ENCODE measurements at regions not wholly inside any gene's neighbourhood (a gene's known extent, or its start where the extent isn't known, plus 50 kb on each side); places are given as distances from the start of the nearest gene placed in this dataset.
"Not testable (repeated sequence)": the region's sequence is repeated elsewhere in the genome, so short reads cannot be mapped to it uniquely, and the experiment has no call there.

- Mint-ChIP-seq H3K9me3 (peaks cover 6 to 7% of the 10 kb centered on the region in 2 donors), H3K4me1 (ENCODE audit: low read depth in 2 of 2) (no peaks in the 10 kb centered on the region), H3K4me3 (no peak overlapping the region), H3K27ac (no peak overlapping the region), H3K36me3 (ENCODE audit: insufficient read depth) (no peaks in the 10 kb centered on the region), H3K27me3 (peaks cover 0 to 22% of the 10 kb centered on the region in 2 donors)
- ATAC-seq (replicated peaks) (no peak), DNase-seq (no peak)
These were observed 410.8 kb upstream of the RASGRP1 start for GRCh38 chr15:38975282-38975990.

GRCh38 chr15:38991126-38991525, 426.5 kb upstream of the RASGRP1 start:
- no peak for DNase-seq
- ATAC-seq (replicated peaks), result no peak
- Mint-ChIP-seq H3K36me3 (ENCODE audit: insufficient read depth) (no peaks in the 10 kb centered on the region), H3K9me3 (no peaks in the 10 kb centered on the region), H3K4me1 (ENCODE audit: low read depth in 2 of 2) (no peaks in the 10 kb centered on the region), H3K27me3 (no peaks in the 10 kb centered on the region), H3K27ac (no peak overlapping the region), H3K4me3 (no peak overlapping the region)

- Mint-ChIP-seq H3K27ac (no peak overlapping the region), H3K4me1 (ENCODE audit: low read depth in 2 of 2) (no peaks in the 10 kb centered on the region), H3K4me3 (no peak overlapping the region), H3K27me3 (no peaks in the 10 kb centered on the region), H3K9me3 (no peaks in the 10 kb centered on the region), H3K36me3 (ENCODE audit: insufficient read depth) (no peaks in the 10 kb centered on the region)
- DNase-seq (no peak), ATAC-seq (replicated peaks) (no peak)
These were observed 427.1 kb upstream of the RASGRP1 start for GRCh38 chr15:38991701-38992100.

GRCh38 chr15:38992506-38992905, 427.9 kb upstream of the RASGRP1 start:
- Mint-ChIP-seq H3K36me3 (ENCODE audit: insufficient read depth) (no peaks in the 10 kb centered on the region), H3K9me3 (no peaks in the 10 kb centered on the region), H3K4me3 (no peak overlapping the region), H3K27me3 (no peaks in the 10 kb centered on the region), H3K4me1 (ENCODE audit: low read depth in 2 of 2) (no peaks in the 10 kb centered on the region), H3K27ac (no peak overlapping the region)
- DNase-seq, result no peak
- ATAC-seq (replicated peaks), result no peak

- Mint-ChIP-seq H3K4me3 (no peak overlapping the region), H3K36me3 (ENCODE audit: insufficient read depth) (no peaks in the 10 kb centered on the region), H3K4me1 (ENCODE audit: low read depth in 2 of 2) (no peaks in the 10 kb centered on the region), H3K27me3 (no peaks in the 10 kb centered on the region), H3K27ac (no peak overlapping the region), H3K9me3 (no peaks in the 10 kb centered on the region)
- DNase-seq (no peak), ATAC-seq (replicated peaks) (no peak)
These were observed 428.3 kb upstream of the RASGRP1 start for GRCh38 chr15:38992930-38993329.

GRCh38 chr15:38994310-38994709, 429.7 kb upstream of the RASGRP1 start:
- Mint-ChIP-seq H3K4me1 (ENCODE audit: low read depth in 2 of 2) (no peaks in the 10 kb centered on the region), H3K27me3 (no peaks in the 10 kb centered on the region), H3K4me3 (no peak overlapping the region), H3K9me3 (no peaks in the 10 kb centered on the region), H3K36me3 (ENCODE audit: insufficient read depth) (no peaks in the 10 kb centered on the region), H3K27ac (no peak overlapping the region)
- DNase-seq, result no peak
- no peak for ATAC-seq (replicated peaks)

GRCh38 chr15:38996111-38996631, 431.6 kb upstream of the RASGRP1 start:
- peaks cover 10 to 12% of the 10 kb centered on the region in 2 donors for H3K27me3 Mint-ChIP-seq
- no peak overlapping the region for H3K27ac Mint-ChIP-seq
- no peaks in the 10 kb centered on the region for H3K36me3 Mint-ChIP-seq (ENCODE audit: insufficient read depth)
- peaks cover 0 to 5% of the 10 kb centered on the region in 2 donors for H3K4me1 Mint-ChIP-seq (ENCODE audit: low read depth in 2 of 2)
- H3K9me3 Mint-ChIP-seq, result peaks cover 4 to 10% of the 10 kb centered on the region in 2 donors
- DNase-seq (no peak), ATAC-seq (replicated peaks) (no peak)
- H3K4me3 Mint-ChIP-seq, result no peak overlapping the region

- Mint-ChIP-seq H3K27ac (no peak overlapping the region), H3K4me1 (ENCODE audit: low read depth in 2 of 2) (peaks cover 0 to 5% of the 10 kb centered on the region in 2 donors), H3K4me3 (no peak overlapping the region), H3K27me3 (peaks cover 10 to 15% of the 10 kb centered on the region in 2 donors), H3K36me3 (ENCODE audit: insufficient read depth) (no peaks in the 10 kb centered on the region), H3K9me3 (peaks cover 4 to 13% of the 10 kb centered on the region in 2 donors)
- DNase-seq (no peak), ATAC-seq (replicated peaks) (no peak)
These were observed 433.2 kb upstream of the RASGRP1 start for GRCh38 chr15:38997841-38998240.

- DNase-seq (no peak), ATAC-seq (replicated peaks) (no peak)
- H3K4me3 Mint-ChIP-seq, result no peak overlapping the region
- H3K9me3 Mint-ChIP-seq, result peaks cover 9 to 13% of the 10 kb centered on the region in 2 donors
- peaks cover 0 to 5% of the 10 kb centered on the region in 2 donors for H3K4me1 Mint-ChIP-seq (ENCODE audit: low read depth in 2 of 2)
- no peaks in the 10 kb centered on the region for H3K36me3 Mint-ChIP-seq (ENCODE audit: insufficient read depth)
- peaks cover 10 to 15% of the 10 kb centered on the region in 2 donors for H3K27me3 Mint-ChIP-seq
- H3K27ac Mint-ChIP-seq, result no peak overlapping the region
These were observed 435.6 kb upstream of the RASGRP1 start for GRCh38 chr15:39000008-39000734.

- H3K36me3 Mint-ChIP-seq (ENCODE audit: insufficient read depth), result no peaks in the 10 kb centered on the region
- H3K4me3 Mint-ChIP-seq, result no peak overlapping the region
- H3K9me3 Mint-ChIP-seq, result peaks cover 16 to 17% of the 10 kb centered on the region in 2 donors
- H3K27ac Mint-ChIP-seq, result no peak overlapping the region
- H3K27me3 Mint-ChIP-seq, result peaks cover 0 to 9% of the 10 kb centered on the region in 2 donors
- H3K4me1 Mint-ChIP-seq (ENCODE audit: low read depth in 2 of 2), result no peaks in the 10 kb centered on the region
- ATAC-seq (replicated peaks) (no peak), DNase-seq (no peak)
These were observed 445.1 kb upstream of the RASGRP1 start for GRCh38 chr15:39009740-39010139.

- not testable (repeated sequence) for H3K27me3 Mint-ChIP-seq; H3K4me3 Mint-ChIP-seq; ATAC-seq (replicated peaks); DNase-seq; H3K4me1 Mint-ChIP-seq (ENCODE audit: low read depth in 2 of 2); H3K27ac Mint-ChIP-seq; H3K36me3 Mint-ChIP-seq (ENCODE audit: insufficient read depth)
- H3K9me3 Mint-ChIP-seq, result peaks cover 16 to 17% of the 10 kb centered on the region in 2 donors
These were observed 446.5 kb upstream of the RASGRP1 start for GRCh38 chr15:39011066-39011465.

GRCh38 chr15:39013262-39013661, 448.6 kb upstream of the RASGRP1 start:
- Mint-ChIP-seq H3K36me3 (ENCODE audit: insufficient read depth) (no peaks in the 10 kb centered on the region), H3K4me1 (ENCODE audit: low read depth in 2 of 2) (no peaks in the 10 kb centered on the region), H3K27me3 (peaks cover 0 to 9% of the 10 kb centered on the region in 2 donors), H3K4me3 (no peak overlapping the region), H3K9me3 (peaks cover 16% of the 10 kb centered on the region in 2 donors), H3K27ac (no peak overlapping the region)
- ATAC-seq (replicated peaks), result no peak
- no peak for DNase-seq

- Mint-ChIP-seq H3K36me3 (ENCODE audit: insufficient read depth) (no peaks in the 10 kb centered on the region), H3K4me3 (no peak overlapping the region), H3K27me3 (peaks cover 7 to 23% of the 10 kb centered on the region in 2 donors), H3K4me1 (ENCODE audit: low read depth in 2 of 2) (no peaks in the 10 kb centered on the region), H3K9me3 (peaks cover 10 to 16% of the 10 kb centered on the region in 2 donors), H3K27ac (no peak overlapping the region)
- DNase-seq, result no peak
- ATAC-seq (replicated peaks), result no peak
These were observed 450.1 kb upstream of the RASGRP1 start for GRCh38 chr15:39014682-39015081.

- peaks cover 14 to 25% of the 10 kb centered on the region in 2 donors for H3K27me3 Mint-ChIP-seq
- H3K36me3 Mint-ChIP-seq (ENCODE audit: insufficient read depth), result no peaks in the 10 kb centered on the region
- ATAC-seq (replicated peaks) (no peak), DNase-seq (no peak)
- no peaks in the 10 kb centered on the region for H3K4me1 Mint-ChIP-seq (ENCODE audit: low read depth in 2 of 2)
- H3K9me3 Mint-ChIP-seq, result peaks cover 0 to 3% of the 10 kb centered on the region in 2 donors
- H3K4me3 Mint-ChIP-seq, result no peak overlapping the region
- no peak overlapping the region for H3K27ac Mint-ChIP-seq
These were observed 452.1 kb upstream of the RASGRP1 start for GRCh38 chr15:39016706-39017105.
